Fibroblast of skin of abdomen (primary cell): ENCODE measurements at regions not wholly inside any gene's neighbourhood (a gene's known extent, or its start where the extent isn't known, plus 50 kb on each side); places are given as distances from the start of the nearest gene placed in this dataset.
A peak's percentile ranks its signal among the peaks of the same experiment; 100 is the strongest.

Experiments used
- DNase-seq: peaks from one replicate; pipeline ENCODE4 v3.0.0-alpha.2; 2013

GRCh38 chr5:114174837-114175236, 187.0 kb upstream of the KCNN2 start:
- DNase-seq, result no peak

DNA sequence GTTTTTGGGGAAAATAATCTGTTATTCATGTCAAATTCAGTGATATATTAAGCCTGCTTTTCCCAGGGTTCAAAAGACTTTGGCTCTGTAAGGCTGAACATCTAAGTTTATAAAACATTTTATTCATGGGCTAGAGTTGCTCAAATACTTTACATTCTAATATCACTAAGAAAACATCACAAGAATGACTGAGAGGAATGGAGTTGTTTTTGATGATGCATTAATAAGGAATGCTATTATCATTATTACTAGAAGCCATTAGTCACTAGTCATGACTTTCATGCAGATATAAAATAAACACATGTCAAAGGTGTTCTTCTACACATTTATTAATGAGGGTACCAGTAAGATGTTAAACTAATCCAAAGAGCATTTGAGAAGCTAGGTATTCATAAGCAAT, 185.5 kb upstream of the KCNN2 start:
- DNase-seq, result peak; percentile 67

DNA sequence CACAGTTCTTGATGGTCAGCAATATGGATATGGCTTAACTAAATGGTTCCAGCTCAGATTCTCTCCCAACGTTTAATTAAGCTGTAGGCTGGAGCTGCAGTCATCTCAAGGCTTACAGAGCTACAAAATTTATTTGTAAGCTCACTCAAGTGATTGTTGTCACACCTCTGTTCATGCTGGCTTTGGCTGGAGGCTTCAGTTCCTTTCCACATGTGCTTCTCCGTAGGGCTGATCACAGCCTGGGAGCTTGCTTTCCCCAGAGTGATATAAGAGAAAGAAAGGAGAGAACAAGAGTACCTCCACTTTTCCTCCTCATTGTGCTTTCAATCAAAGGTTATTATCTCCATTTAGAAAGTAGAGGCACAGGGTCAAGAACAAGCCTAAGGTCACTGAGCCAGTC, 182.7 kb upstream of the KCNN2 start:
- no peak for DNase-seq

DNA sequence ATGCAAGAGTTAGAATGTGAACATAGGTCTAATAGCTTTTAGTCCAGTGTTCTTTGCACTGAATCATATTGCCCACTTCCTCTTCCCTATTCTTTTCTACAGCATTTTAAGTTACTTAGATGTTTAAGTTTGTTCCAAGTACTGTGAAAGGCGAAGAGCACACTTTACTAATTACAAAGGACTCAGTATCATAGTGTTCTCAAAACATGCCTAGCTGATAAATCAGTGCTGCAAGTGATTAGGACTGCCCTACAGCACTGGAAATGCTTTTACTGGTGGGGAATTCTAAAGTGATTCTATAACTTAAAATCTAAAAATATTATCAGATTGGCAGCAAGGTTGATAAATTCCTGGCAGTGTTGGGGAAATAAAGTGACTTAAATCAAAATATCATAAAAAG, 177.9 kb upstream of the KCNN2 start:
- peak; percentile 45 for DNase-seq

GRCh38 chr5:114185274-114185673, 176.6 kb upstream of the KCNN2 start:
- peak; percentile 30 for DNase-seq

GRCh38 chr5:114191441-114191840, 170.4 kb upstream of the KCNN2 start:
- DNase-seq, result peak; percentile 8

- DNase-seq, result peak; percentile 65
Measured at GRCh38 chr5:114192108-114192507, 169.8 kb upstream of the KCNN2 start.

DNA sequence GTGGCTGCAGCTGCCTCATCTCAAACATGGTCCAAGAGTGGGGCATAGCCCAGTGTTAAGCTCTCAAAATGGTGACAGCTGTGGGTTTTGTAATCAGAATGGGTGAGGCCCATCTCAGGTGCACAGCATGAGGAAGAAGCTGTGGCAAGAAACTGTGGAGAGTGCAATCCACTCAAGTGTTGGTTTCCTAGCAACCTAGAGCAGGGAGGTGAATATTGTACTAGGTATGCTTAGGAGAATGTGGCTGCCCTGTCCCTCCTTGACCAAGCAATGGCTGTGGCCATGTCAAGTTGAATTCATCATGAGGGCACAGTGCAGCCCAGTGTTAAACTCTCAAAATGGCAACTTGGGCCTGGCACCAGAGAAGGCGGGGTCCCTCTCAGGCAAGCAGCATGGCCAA, 160.5 kb upstream of the KCNN2 start:
- DNase-seq, result no peak

DNA sequence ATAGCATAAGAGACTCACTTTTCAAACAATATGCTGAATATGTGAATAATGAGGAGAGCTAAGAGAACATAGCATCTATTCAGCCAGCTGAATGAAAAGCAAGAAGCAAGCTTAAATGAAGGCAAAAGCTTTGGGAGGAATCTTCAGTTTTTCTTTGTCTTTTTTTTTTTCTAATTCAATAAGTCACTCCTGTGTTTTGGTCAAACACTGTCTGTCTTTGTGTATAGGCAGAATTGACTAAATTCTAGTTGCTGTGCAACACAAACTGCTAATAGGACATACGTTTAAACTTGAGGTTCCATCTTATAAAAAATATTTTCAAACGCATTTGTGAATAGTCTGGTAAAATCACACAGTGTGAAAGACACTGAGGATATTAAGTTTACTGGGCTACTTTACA, 156.9 kb upstream of the KCNN2 start:
- no peak for DNase-seq

DNA sequence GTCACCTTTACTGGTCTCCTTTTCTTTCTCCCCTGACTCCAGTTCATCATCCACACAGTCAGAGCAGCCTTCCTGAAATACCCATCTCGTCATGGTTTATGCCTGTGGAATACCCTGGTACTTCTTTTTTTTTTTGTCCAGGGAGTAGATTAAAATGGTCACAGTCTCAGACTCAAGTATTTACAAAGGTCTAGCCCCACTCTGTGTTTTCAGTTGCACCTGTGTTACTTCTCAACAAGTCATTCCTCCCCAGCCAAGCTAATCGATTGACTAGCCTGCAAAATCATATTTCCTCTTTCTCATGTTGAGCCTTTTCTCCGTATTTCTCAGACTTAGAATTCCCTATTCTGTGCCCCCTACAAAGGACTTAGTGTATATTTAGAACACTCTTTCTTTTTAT, 155.2 kb upstream of the KCNN2 start:
- no peak for DNase-seq

DNA sequence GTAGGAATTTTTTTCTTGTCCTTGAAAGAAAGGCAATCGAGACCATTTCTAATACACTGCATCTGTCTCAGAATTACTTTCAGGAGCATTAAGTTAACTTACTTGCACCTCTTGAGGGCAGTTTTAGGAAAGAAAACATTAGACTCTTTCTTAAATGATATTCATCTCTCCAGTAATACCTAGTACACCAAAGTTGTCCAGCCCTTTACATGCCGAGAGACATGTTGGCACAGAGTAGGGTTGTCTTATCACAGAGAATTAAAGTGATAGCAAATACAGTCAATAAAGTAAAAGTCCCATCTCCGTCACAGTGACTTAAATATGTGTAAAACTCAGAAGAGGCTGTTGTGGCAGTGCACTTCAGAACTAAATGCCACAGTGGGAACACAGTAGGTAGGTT, 154.3 kb upstream of the KCNN2 start:
- DNase-seq, result no peak

GRCh38 chr5:114208120-114208519, 153.8 kb upstream of the KCNN2 start:
- DNase-seq, result no peak

DNA sequence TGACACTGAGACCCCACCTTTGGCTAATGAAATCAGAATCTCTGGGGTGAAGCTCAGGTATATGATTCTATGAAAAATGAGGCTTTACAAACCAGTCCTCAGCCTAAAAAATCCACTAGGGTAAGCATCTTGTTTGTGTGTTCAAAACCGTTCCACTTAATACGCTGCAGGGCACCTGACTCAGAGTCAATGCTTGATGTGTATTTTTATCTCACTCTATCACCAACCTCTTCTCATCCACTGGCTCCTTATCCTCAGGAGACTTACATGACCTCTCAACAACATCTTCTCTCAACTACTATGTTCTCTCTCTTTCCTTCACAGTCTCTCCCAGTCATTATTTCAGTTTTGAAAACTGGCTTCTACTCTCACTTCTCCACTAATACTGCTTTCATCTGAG, 153.3 kb upstream of the KCNN2 start:
- no peak for DNase-seq

- DNase-seq, result no peak
Measured at GRCh38 chr5:114210662-114211061, 151.2 kb upstream of the KCNN2 start.

DNA sequence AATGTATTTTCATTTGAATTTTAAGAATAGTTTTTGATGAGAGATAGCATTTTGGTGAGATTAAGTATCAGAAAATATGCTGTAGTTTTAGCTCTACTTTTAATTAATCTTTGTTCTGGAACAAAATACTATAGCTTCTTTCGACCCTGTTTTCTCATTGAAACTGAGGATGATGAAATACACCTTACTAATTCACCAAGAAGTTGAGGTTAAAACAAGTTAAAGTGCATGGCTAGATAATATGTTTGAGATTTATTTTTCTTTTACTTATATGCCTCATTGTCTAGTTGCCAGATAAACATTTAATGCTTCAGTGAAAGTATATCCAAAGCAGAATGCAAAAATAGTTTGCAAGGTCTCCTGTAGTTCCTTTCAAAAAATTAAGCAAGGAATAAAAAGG, 140.1 kb upstream of the KCNN2 start:
- DNase-seq, result no peak

GRCh38 chr5:114223866-114224265, 138.0 kb upstream of the KCNN2 start:
- DNase-seq, result no peak

- DNase-seq, result peak; percentile 92
Measured at GRCh38 chr5:114237766-114238165, 124.1 kb upstream of the KCNN2 start.

- DNase-seq, result peak; percentile 61
Measured at GRCh38 chr5:114238771-114239313, 123.0 kb upstream of the KCNN2 start.

DNA sequence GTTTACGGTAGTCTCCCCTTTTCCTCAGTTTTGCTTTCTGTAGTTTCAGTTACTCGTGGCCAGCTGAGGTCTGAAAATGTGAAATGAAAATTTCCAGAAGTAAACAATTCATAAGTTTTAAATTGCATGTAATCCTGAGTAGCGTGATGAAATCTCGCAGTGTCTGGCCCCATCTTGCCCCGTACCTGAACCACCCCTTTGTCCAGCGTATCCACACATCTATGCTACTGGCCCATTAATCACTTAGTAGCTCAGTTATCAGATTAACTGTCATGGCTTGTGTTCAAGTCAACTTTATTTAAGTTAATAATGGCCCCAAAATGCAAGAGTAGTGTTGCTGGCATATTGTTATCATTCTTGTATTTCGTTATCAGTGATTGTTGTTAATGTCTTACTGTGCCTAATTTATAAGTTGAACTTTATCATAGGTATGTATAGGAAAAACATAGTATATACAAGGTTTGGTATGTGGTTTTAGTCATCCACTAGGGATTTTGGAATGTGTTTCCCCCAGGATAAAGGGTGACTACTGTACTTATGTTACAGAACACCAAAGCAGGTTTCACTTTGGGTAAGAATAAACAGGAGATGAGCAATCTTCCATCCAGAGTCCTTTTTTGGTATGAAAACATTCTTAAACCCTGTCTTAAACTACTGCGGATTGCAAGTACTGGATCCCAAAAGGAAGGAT, 118.4 kb upstream of the KCNN2 start:
- peak; percentile 90 for DNase-seq

GRCh38 chr5:114243972-114244317, 117.9 kb upstream of the KCNN2 start:
- no peak for DNase-seq

DNA sequence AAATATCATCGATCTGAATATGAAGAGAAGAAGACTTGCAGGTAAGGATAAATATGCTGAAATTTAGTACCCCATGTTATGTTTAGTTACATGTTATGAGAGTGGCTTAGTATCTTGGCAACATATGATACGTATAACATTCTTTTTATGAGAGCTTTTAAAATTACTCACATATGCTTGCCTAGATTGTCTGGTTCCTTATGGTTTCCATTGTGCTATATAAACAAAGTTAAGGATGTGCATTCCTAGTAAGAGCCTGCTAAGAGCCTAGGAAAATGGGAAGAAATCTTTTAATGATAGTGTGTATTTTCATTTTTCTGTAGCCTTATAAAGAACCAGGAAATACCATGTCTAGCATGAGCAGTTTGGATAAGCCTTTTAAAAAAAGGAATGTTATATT, 112.0 kb upstream of the KCNN2 start:
- peak; percentile 88 for DNase-seq

GRCh38 chr5:114250536-114250935, 111.3 kb upstream of the KCNN2 start:
- DNase-seq, result no peak

- peak; percentile 36 for DNase-seq
Measured at GRCh38 chr5:114252226-114252625, 109.6 kb upstream of the KCNN2 start.

GRCh38 chr5:114255260-114255659, 106.6 kb upstream of the KCNN2 start:
- DNase-seq, result no peak

DNA sequence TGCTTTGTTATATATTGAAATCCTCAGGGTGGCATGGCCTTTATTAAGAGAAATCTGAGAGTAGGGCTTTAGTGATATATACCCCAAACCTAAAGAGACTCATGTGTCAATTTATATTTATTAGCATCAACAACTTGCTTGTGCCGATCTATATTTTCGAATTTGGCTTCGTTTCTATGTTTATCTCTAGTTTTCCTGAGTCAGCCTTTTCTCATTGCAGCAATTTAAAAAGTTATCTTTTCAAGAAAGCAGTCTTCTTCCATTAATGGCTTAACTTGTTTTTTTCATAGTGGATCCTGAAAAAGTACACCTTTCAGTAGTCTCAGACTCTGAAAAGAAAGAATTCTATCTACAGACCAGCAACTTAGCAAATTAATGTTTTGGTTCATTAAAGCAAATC, 99.9 kb upstream of the KCNN2 start:
- no peak for DNase-seq
